Right lobe of liver (tissue), 4 donors: ENCODE measurements at regions not wholly inside any gene's neighbourhood (a gene's known extent, or its start where the extent isn't known, plus 50 kb on each side); places are given as distances from the start of the nearest gene placed in this dataset.

ENCODE experiments used
- POLR2A ChIP-seq: fragments of 450-650 bp; IDR thresholded peaks from one replicate; pipeline ENCODE4 v1.6.1; 2017; ENCODE audit warnings: antibody characterized with exemption, mild to moderate bottlenecking
- TF ChIP-seq, protein P1 (sequence below), 4 donors: fragments of 200-600 bp in 3 of 4; fragments of 450-650 bp in 1 of 4; IDR thresholded peaks; one replicate each; pipeline versions ENCODE4 v1.5.1 to v1.8.0; 2016 to 2022; ENCODE audit warnings: antibody characterized with exemption in 4 of 4, mild to moderate bottlenecking in 2 of 4
- donor health status: DM: no; HTN: no; CAD: no.
- donor health status: DM: no; HTN: no; CAD: no.
- donor health status: DM: no; HTN: yes; CAD: no.

DNA sequence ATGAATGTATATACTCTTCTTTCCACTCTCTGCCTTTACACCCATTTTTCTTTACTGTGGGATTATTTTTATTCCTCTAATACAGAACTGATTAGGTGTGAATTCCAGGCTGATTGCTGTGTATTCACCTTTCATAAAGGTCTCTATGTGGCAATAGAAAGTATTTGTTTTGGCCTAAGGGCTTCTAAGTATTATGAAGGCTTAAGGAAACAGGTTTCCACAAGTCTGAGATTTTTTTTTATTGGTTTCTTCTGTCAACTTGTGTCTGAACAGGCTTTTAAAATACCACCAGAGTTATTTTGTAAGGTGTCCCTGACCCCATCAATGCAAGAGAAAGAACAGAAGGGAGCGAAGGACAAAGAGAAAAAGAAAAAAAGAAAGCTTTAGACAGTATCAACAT, 1102.0 kb upstream of the SPRY2 start:
- no peak for TF ChIP-seq POLR2A
- TF ChIP-seq, protein P1, sequence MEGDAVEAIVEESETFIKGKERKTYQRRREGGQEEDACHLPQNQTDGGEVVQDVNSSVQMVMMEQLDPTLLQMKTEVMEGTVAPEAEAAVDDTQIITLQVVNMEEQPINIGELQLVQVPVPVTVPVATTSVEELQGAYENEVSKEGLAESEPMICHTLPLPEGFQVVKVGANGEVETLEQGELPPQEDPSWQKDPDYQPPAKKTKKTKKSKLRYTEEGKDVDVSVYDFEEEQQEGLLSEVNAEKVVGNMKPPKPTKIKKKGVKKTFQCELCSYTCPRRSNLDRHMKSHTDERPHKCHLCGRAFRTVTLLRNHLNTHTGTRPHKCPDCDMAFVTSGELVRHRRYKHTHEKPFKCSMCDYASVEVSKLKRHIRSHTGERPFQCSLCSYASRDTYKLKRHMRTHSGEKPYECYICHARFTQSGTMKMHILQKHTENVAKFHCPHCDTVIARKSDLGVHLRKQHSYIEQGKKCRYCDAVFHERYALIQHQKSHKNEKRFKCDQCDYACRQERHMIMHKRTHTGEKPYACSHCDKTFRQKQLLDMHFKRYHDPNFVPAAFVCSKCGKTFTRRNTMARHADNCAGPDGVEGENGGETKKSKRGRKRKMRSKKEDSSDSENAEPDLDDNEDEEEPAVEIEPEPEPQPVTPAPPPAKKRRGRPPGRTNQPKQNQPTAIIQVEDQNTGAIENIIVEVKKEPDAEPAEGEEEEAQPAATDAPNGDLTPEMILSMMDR (IDR thresholded peaks at IDR 0.05) = no peak
